NCI-H1436 treated with DMSO at 0.1 percent for 48 hours (cell line): ENCODE measurements at regions not wholly inside any gene's neighbourhood (a gene's known extent, or its start where the extent isn't known, plus 50 kb on each side); places are given as distances from the start of the nearest gene placed in this dataset.

Experiments
- DNase-seq: peaks from one replicate; lab custom pipeline; 2025; lab: John Stamatoyannopoulos, UW

DNA sequence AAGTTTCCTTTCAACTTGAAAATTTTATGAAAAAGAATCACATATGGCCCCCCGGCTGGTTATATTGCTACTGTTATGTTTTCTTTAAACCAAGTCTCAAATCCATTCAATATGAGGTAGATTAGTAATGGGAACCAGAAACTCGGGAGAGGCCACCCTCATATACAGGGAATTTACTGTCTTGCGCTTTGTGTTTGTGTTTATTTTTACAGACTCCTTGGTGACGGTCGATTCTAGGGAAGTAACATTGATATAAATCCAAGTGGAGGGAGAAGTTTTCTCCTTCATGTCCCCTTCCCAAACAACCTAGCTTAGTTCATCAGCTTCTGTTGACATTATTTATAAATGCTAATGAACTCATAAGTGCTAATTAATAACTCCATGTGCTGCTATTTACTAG, 163.5 kb upstream of the LMO4 start:
- DNase-seq: no peak

DNA sequence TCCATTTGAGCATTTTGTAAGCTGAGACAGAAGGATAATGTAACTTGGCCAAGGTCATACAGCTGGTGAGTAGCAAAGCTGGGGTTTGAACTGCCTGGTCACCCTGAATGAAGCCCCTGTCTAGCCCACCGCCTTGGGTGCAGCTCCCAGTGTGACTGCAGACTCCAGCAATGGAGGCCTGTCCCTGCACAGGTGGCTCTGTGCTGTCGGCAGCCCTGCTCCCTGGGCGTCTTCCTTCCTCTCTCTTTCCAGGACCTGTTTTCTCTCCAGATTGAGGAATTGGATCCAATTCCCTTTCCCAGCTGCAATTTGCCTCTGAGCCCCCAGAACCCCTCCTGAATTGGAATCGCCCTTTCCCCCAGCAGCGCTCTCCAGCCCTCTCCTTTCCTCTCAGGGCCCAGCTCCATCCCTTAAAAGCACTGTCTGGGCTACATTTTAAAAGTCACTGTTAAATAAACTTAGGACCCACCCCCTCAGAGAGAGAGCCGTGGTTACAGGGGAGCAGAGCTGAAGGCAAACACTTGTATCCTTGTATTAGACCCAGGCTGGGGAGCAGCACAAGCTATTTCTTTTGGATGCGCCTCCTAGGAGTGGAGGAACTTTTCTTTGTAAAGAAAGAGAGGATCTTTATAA, 161.4 kb upstream of the LMO4 start:
- DNase-seq: no peak

DNA sequence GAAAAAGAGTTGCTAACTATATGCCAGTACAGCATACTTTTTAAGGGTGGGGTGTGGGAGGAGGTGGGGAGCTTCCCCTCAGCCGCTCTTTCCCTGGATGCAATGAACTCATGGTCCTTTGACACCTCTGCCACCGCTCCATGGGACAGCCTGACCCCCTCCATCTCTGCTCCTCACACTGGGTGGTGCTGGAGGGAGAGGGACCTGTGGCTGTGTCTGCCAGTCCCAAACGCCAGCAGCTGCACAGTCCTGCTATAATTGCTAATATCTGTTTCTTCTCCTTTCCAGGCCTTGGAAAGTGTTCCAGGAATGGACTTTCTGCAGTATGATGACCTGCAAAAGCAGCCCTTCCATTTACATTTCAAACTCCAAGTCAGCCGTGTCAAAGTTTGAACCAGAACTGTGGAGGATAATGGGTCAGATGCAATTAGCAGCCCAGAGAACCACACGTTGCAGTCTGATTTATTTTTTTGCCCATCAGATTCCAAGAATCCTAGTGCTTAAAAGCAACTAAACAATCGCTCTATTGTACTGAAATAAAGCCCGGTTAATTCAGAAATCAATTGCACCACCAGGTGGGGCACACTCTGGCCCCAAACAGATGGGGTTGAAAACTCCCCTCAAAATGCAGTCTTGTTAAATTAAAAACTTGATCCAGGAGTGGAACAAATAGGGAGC, 160.7 kb upstream of the LMO4 start:
- no peak for DNase-seq

DNA sequence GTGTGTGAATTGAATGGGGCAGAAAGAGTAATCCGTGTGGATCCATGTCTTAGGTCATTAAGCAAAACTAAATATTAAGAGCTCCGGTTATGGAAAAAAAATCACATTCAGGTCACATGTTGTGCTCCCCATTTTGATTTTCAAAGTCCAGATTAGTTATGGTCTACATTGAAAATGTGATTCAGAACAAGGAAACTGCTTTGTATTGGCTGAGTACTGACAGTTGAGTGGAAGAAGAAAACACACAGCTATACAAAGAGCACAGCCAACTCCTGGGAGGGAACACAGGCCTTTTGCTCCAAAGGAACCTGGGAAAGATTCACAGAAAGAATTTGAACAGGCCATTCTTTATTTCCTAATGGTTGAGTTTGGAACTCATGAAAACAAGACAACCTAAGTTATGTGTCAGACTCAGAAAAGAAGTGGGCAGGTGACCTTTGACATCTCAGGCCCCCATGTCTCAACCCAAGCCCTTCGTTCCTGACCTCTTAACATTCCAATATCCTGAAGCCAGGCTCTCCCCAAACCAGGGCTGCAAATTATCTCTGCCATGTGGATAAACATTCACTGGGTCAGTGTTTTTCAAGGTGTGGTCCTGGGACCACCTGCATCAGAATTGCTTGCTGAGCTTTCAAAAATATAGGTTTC, 159.3 kb upstream of the LMO4 start:
- no peak for DNase-seq

DNA sequence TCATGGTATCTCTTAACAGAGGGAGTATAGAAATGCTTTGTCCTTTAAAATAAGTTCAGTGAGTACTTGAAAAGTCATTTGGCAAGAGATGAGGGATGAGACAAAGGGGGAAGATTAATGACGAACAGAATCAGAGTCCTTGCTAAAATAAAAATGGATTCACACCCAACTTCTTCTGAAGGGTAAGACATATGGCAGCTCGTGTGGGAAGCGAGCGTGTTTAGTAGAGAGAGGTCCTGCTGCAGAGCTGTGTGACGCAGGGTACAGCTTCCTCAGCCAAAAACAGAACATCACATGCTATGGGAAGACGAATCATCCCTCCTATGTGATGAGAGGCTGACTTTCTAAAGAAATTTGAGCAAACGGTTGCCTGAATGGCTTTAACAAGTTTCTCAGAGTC, 158.5 kb upstream of the LMO4 start:
- no peak for DNase-seq

DNA sequence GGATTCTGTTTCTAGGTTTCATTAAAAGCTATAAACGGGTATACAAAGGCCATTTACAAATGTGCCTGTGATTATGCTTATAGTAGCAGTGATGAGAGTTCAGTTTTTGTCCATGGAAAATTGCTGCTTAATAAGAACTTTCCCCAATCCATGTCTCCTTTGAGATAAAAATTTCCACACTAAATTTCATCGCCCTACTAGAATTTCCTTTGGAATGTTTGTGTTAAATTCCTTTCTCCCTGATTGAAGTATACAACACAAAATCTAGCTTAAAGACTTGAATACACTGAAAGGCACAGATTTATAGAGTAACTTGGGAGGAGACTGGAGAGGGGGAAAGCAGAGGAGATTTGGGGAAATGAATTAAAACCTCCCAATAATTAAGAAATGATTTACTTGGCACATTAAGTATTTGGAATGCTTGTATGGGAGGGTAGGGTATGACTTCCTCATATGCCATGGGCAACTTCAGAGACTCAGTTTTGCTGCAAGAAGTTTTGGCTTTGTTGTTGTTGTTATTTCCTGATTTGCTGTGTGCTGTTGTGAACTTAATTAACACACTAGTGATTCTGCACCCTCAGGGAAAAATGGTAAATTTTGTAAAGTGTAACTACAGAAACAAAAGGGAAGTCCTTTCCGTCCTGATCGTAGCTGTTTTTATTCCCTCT, 157.6 kb upstream of the LMO4 start:
- no peak for DNase-seq

DNA sequence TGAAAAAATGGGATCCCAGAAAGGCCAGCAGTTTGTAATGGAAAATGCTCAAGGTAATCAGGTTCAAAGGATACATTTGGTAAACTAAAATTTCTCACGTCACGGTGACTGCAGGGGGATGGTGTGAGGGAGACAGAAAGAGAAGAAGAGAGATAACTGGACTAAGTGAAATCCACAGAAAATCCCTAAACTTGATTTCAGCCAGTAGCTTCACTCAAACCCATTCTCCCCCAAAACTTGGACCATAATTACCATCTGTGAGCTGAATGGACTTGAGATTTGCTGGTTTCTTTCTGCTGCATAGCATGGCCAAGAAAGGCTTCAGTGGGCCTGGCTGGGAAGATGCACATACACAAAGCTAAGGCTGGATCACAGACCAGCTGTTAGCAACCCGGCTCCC, 155.4 kb upstream of the LMO4 start:
- DNase-seq: no peak

DNA sequence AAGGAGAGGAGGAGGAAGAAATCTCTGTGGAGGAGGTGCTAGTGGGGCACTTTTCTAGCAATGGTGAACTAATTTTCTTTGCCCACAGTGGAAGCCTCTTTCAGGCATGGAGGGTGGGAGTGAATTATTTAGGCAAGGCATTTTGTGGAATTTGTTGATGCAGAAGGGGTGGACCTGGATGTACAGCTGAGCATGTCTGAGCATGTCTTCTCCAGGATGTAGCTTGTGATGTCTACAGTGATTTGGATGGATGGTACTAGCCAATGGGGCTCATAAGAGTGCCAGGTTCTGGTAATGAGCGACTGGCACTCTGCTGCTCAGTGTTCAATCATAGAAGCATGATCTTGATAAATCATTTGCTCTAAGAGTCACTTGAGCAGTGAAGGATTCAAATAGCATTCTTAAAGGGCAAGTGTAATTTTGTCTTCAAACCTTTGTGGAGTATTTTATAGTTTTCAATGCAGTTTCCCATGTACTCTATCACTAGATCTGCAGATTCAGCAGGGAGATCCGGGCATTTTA, 153.9 kb upstream of the LMO4 start:
- DNase-seq: no peak

DNA sequence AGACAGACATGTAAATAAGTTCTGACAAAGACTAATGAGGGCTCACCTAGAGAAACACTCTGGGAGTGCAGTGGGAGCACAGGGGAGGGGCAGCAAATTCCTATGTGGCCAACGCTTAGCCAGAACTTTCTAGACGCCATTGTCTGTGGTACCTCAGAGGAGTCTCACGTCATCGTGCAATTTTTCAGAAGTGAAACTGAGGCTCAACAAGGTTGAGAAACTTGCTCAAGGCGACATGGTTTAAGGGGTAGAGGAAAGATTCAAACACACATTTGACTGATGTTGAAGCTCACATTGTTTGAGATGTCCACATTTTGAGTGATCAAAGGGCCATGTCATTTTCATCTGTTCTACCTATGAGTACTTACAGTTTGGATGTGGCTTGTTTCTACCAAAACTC, 152.6 kb upstream of the LMO4 start:
- no peak for DNase-seq

DNA sequence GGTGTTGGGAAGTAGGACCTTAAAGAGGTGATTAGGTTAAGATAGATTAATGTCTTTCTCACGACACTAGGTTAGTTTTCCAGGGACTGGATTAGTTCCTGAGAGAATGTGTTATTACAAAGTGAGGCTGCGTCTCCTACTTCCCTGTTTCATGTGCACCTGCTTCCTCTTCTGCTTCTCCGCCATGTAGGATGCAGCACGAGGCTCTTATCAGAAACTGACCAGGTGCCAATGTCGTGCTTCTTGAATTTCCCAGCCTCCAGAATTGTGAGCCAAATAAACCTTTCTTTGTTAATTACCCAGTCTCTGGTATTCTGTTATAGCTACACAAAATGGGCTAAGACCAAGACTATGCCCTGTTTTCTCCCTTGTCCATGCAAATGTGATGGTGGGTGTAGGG, 152.2 kb upstream of the LMO4 start:
- no peak for DNase-seq

DNA sequence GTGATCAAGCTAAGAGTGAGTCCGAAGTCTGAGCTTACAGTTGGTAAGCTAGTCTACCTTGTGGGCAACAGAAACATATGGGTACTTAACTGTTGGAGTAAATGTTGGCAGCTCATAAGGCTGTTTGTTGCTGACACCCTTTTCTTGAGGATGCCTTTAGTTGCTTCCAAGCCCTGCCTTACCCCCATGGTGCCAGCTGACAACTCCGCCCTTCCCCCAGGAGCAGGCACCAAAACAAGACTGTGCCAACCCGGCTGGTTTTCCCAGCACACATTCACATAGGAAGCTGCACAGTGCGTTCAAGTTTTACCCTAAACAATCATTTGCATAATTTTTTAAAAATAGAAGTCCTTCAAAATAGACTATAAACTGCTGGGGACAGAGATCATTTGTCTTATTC, 150.2 kb upstream of the LMO4 start:
- no peak for DNase-seq

DNA sequence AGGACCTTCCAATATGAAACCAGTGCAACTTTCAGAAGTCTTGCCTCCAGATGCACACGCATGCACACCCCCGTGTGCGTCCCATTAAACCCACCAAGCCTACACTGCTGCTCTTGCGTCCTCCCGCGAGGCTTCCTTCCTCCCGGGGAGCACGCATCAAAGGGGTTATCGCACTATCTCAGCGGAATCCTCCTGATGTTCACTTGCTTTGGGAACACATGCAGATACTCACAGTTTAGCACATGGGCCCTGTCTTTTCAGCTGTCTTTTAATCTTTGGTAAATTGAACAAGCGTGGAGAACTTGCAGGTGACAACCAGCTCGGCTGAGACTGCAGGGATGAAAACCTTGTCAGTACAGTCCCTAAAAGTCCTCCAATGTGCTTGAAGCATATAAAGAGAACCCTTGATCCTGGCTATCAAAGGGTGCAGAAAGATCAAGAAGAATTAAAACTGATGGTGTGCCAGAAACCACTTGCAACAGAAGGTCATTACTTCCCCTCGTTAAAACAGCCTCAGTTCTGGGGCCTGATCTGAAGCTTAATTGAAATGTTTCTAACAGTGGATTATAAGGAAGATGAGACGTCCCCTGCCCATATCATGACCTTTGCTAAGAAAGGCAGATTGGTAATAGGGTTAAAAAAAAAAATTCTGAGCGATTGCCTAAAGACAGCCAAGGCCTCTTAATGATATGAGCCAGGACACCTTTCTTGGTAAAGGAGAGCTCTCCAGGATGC, 149.4 kb upstream of the LMO4 start:
- DNase-seq: no peak

DNA sequence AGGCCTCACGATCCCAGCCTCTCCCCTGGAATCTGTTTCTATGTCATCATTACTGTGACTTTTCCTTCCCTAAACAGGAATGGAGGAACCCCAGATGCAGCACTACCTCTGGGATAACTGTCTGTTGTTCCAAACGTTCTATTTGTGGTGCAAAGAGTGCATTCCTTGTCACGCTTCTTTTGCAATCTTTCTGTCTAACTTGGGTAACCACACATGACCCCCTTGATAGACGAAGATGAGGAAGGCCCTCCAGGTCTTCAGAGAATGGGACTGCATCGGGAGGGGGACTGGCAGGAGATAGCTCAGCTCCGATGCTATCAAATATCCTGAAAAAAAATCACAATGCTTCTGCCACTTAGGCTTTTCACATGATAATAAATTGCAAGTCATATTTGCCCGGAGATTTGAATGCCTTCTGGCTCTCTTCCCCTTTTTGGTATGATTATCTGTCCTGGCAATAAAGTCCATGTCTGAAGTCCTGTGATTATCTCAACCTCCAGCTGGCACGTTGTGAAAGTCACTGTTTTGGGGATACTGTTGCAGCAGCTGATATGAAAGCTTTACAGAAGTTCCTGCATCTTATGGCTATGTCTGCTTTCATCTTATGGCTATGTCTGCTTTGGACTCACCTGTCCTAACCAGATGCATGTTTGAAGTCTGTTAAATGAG, 148.7 kb upstream of the LMO4 start:
- DNase-seq: no peak

DNA sequence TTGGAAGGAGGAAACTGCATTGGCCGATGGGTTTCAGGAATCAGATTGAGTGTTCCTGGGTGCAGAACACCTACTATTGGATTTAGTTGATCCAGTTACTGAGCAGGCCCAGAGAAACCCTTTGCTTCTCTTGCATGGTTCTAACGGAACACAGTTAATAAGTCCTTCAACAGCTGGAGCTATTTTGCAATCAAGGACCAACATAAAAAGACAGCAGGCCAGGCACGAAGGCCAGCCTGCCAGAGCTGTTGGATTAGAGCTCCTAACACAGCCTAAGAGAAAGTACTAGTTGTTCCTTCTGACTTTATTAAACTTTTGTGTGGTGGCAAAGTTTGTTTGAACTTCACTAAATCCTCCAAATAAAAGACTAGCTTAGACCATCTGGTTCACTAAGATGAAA, 148.0 kb upstream of the LMO4 start:
- no peak for DNase-seq

DNA sequence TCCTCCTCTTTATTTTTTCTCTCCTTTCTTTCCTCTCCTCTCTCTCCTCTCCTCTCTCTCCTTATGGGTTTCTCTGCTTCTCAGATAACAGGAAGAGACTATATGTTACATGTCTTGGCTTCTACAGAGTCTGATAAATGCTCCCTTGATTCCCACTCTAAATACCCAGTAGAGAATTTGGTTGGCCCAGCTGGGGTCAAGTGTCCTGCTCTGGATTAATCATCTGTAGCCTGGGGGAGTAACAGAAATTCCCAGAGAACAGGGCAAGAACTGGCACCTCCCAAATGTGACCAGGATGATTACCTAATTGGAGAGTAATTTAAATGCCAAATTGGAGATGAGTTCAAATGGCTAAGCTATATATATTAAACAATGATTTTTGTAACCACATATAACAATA, 146.1 kb upstream of the LMO4 start:
- no peak for DNase-seq

DNA sequence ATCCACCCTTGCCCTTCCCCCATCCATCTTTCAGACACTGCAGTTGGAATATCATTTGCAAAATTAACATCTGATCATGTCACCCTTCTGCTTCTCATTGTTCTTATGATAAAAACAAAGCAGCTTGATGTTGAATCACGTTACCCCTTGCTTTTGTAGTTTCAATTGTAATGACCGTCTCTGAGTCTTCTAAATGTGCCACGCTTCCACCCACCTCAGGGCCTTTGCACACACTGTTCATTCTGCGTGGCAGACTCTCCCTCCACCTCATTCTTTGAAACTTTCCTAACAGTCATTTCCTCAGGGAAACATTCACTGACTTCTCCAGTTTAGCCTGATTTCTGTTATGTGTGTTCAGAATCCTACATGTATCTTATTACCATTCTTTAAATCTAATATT, 143.6 kb upstream of the LMO4 start:
- DNase-seq: no peak

DNA sequence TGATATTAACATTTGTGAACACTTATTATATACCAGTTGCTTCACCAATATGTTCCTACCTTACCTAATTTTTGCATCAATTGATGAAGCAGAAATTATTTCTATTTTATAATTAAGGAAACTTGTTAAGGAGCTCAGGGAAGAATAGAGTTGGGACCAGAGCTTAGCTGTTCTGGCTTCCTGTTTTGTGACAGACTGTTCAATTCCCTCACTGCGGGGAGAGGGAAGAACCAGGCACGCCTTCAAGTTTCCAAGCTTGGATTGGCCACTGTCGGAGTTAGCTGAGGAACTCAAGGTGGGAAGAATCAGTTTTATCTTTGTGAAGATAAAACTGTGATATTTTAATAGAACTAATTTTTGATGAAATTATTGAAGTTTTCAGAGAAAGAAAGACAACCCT, 142.3 kb upstream of the LMO4 start:
- DNase-seq: no peak

DNA sequence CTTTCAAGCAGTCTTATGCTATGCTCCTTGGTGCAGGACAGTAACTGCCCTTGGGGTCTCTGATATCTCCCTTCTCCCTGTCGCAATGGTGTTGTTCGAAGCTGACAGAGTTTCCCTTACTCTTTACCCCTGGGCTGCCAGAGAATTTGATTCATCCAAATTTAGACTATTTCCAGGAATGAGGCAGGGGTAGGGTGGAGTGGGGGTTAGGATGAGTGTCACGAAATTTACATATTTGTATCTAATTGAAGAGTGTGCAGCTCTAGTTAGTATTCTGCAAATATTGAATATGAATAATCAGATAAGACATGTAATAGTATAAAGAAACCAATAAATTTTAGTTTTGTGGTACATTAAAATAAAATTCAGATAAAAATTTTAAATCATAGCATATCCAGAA, 140.0 kb upstream of the LMO4 start:
- no peak for DNase-seq

DNA sequence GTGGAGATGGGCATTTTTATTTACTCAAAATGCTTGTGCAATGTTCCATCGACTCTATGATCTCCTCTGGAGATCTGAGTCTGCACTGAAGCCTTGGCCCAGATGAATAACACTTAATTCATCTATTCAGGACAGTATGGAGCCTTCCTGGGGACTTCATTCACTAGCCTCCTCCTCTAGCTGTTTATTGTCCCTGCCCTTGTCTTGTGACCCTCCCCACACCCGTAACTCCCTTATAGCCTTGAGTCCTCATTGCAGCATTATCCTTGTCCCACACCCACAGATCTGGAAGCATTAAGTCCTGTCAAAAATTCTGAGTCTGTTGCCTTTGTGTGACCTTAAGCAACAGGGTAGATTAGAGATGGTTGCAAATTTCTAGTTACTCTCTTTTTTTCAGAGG, 138.3 kb upstream of the LMO4 start:
- DNase-seq: no peak

DNA sequence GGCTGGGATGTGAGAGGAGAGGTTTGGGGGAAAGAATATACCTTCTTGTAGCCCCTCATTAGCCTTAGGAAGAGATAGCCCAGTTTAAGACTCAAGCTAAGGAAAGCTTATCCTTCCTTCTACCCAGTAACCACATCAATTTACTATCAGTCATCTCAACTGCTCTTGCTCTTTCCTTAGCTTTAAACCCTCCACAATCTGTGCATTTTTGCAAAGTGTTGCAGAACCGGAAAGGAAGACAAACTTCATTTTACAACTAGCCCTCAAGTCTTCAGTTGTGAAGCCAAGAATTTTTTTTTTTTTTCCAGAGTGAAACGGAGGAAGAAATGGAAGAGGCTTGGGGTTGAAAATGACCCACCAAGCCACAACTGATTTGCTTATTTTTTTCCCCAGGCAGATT, 137.0 kb upstream of the LMO4 start:
- no peak for DNase-seq

DNA sequence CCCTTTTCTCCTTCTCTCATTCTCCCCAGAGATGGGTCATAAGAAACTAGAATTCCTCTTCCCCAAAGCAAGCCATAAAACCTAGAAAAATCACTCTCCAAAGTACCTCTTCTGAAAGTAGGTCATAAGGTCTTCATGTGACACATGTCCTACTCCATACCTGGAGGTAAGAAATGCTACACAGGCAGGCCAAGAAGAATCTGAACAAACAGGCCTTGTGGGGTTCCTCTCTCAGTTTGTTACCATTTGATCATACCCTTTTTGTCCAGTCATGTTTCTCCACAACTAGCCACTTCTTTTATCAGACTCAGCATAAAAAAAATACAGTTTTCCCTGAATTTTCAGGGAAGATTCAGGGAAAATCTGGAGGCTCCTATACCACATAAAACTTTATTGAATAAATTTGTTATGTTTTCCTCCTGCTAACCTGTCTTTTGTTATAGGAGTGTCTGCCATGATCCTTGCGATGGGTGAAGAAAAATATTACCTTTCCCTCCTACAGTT, 134.4 kb upstream of the LMO4 start:
- DNase-seq: no peak

DNA sequence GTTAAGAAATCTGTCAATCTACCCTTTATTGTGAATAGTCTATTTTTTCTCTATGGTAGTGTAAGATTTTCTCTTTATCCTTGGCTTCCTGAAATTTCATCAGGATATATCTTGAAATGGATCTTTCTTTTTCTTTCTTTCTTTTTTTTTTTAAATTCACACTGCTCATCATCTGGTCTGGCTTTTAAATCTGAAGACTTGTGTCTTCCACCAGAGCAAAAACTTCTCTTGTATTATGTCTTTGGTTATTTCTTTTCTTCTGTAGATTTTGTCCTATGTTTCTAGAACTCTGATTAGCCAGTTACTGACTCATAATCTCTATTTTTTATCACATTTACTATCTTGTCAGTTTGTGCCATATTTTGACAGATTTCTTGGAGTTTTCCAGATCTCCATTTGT, 133.8 kb upstream of the LMO4 start:
- no peak for DNase-seq
